NT2/D1 (cell line): ENCODE measurements at regions not wholly inside any gene's neighbourhood (a gene's known extent, or its start where the extent isn't known, plus 50 kb on each side); places are given as distances from the start of the nearest gene placed in this dataset.
"Not testable (repeated sequence)": the region's sequence is repeated elsewhere in the genome, so short reads cannot be mapped to it uniquely, and the experiment has no call there.

Source experiments
- DNase-seq: peaks from one replicate; pipeline ENCODE4 v3.0.0-alpha.2; 2011; ENCODE audit warnings: low read depth, low spot score
- H3K27me3 ChIP-seq: 2 replicates; pipeline ENCODE4 v1.6.0; 2011; ENCODE audit warnings: mild to moderate bottlenecking; ENCODE audit not compliant: insufficient read length, insufficient read depth
- H3K36me3 ChIP-seq: 2 replicates; pipeline ENCODE4 v1.6.1; 2011; ENCODE audit warnings: mild to moderate bottlenecking, low read length, mixed read lengths; ENCODE audit not compliant: insufficient read depth, insufficient read length
- H3K4me1 ChIP-seq: 2 replicates; pipeline ENCODE4 v1.5.1; 2011; ENCODE audit not compliant: insufficient read depth, insufficient read length
- H3K4me3 ChIP-seq: 2 replicates; pipeline ENCODE4 v1.5.1; 2011; ENCODE audit warnings: low read depth; ENCODE audit not compliant: insufficient read length
- H3K9ac ChIP-seq: 2 replicates; pipeline ENCODE4 v1.6.0; 2011; ENCODE audit warnings: low read depth; ENCODE audit not compliant: insufficient read length
- H3K9me3 ChIP-seq: 2 replicates; pipeline ENCODE4 v1.5.1; 2011; ENCODE audit warnings: mild to moderate bottlenecking, low read length; ENCODE audit not compliant: insufficient read depth
- SUZ12 ChIP-seq: IDR thresholded peaks from 2 replicates; pipeline ENCODE4 v1.6.1; 2011; ENCODE audit not compliant: insufficient read length, insufficient read depth; ENCODE audit errors: extremely low read depth
- YY1 ChIP-seq: IDR thresholded peaks from 2 replicates; pipeline ENCODE4 v1.6.1; 2011; ENCODE audit not compliant: insufficient read length, insufficient read depth
- ZNF274 ChIP-seq: IDR thresholded peaks from 2 replicates; pipeline ENCODE4 v1.6.1; 2011; ENCODE audit warnings: mild to moderate bottlenecking, low read depth, low read length

- no peak for DNase-seq
- Histone ChIP-seq H3K4me3 (no peak overlapping the region), H3K4me1 (no peaks in the 10 kb centered on the region), H3K9me3 (no peaks in the 10 kb centered on the region), H3K9ac (peak overlapping the region; percentile 42), H3K36me3 (no peaks in the 10 kb centered on the region), H3K27me3 (no peaks in the 10 kb centered on the region)
- TF ChIP-seq SUZ12 (no peak), ZNF274 (no peak), YY1 (no peak)
Measured at GRCh38 chr12:38507839-38508238, 191.3 kb downstream of the ALG10B start.

GRCh38 chr12:38508246-38508645 is 191.7 kb downstream of the ALG10B start:
- TF ChIP-seq SUZ12 (no peak), ZNF274 (no peak), YY1 (no peak)
- Histone ChIP-seq H3K9me3 (no peaks in the 10 kb centered on the region), H3K4me3 (no peak overlapping the region), H3K9ac (peak overlapping the region; percentile 42), H3K27me3 (no peaks in the 10 kb centered on the region), H3K36me3 (no peaks in the 10 kb centered on the region), H3K4me1 (no peaks in the 10 kb centered on the region)
- DNase-seq, result peak; percentile 39

DNA sequence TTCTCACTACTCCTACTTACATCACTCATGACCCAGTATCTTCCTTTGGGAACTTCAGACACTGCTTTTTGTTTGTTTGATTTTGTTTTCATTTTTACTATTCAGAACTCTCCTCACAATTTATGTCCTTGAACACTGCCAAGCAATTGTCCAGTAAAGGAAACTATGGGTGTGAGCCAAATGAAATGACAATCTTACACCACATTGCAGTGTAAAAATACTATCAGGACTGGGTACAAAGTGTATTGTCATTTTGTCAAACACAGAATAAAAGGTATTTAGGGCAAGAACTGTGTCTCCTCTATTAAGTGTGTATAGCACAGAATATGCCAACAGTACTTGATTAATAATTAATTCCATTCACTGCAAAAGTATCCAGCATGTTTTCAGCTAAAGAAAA is 199.3 kb downstream of the ALG10B start:
- Histone ChIP-seq H3K4me1 (no peaks in the 10 kb centered on the region), H3K9me3 (no peaks in the 10 kb centered on the region), H3K4me3 (no peak overlapping the region), H3K9ac (no peak overlapping the region), H3K36me3 (no peaks in the 10 kb centered on the region), H3K27me3 (no peaks in the 10 kb centered on the region)
- DNase-seq, result no peak
- TF ChIP-seq YY1, result no peak
- no peak for TF ChIP-seq SUZ12
- TF ChIP-seq ZNF274, result no peak

DNA sequence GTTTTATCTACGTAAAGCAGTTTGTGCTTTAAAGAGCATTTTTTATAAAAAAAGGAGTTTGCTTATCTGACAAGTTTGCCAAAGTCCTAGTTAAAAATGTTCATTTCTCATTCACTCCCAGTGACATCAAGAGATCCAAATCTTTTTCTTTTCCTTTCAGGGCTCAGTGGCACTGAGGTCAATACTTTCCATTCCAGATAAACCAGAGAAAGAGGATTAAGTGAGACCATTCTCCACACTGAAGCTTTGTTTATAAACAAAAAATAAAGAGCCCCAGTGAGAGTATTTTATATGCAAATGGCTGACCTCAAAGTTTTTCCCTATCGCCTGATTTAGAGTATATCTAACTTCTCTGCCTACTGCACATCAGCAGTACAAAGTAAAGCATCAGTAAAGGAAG is 199.8 kb downstream of the ALG10B start:
- H3K9me3 ChIP-seq, result no peaks in the 10 kb centered on the region
- no peak overlapping the region for H3K9ac ChIP-seq
- TF ChIP-seq SUZ12 (no peak), YY1 (no peak), ZNF274 (no peak)
- DNase-seq, result no peak
- no peaks in the 10 kb centered on the region for H3K36me3 ChIP-seq
- no peaks in the 10 kb centered on the region for H3K27me3 ChIP-seq
- H3K4me1 ChIP-seq, result no peaks in the 10 kb centered on the region
- H3K4me3 ChIP-seq, result no peak overlapping the region

DNA sequence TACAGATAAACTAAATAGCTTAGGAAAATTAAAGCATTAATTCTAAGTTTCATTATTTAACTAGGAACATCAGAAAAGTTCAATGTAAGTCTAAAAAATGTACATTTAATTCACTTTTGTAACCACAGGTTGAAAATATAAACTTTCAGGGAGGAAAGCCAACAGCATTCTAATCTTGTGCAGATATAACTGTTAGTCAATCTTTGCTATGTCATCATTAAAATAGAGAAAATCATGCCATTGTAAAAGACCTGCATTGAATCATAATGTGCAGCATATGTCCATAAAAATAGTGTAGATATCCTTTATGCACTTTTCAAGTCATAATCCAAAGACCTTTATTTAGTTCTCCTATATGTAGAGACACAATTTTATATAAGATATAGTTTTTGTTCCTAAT is 207.3 kb downstream of the ALG10B start:
- no peak for DNase-seq
- TF ChIP-seq YY1 (no peak), ZNF274 (no peak), SUZ12 (no peak)
- H3K9ac ChIP-seq, result no peak overlapping the region
- H3K4me1 ChIP-seq, result no peaks in the 10 kb centered on the region
- no peaks in the 10 kb centered on the region for H3K27me3 ChIP-seq
- no peaks in the 10 kb centered on the region for H3K36me3 ChIP-seq
- no peak overlapping the region for H3K4me3 ChIP-seq
- no peaks in the 10 kb centered on the region for H3K9me3 ChIP-seq

GRCh38 chr12:38527631-38528030 is 211.1 kb downstream of the ALG10B start:
- TF ChIP-seq ZNF274, result no peak
- no peak for TF ChIP-seq YY1
- TF ChIP-seq SUZ12, result no peak
- no peak for DNase-seq
- H3K4me3 ChIP-seq, result no peak overlapping the region
- no peaks in the 10 kb centered on the region for H3K27me3 ChIP-seq
- no peaks in the 10 kb centered on the region for H3K4me1 ChIP-seq
- H3K9me3 ChIP-seq, result no peaks in the 10 kb centered on the region
- no peaks in the 10 kb centered on the region for H3K36me3 ChIP-seq
- no peak overlapping the region for H3K9ac ChIP-seq

- Histone ChIP-seq H3K9me3 (no peaks in the 10 kb centered on the region), H3K4me1 (no peaks in the 10 kb centered on the region), H3K9ac (no peak overlapping the region), H3K4me3 (no peak overlapping the region), H3K27me3 (no peaks in the 10 kb centered on the region), H3K36me3 (no peaks in the 10 kb centered on the region)
- no peak for DNase-seq
- TF ChIP-seq ZNF274, result no peak
- TF ChIP-seq YY1, result no peak
- no peak for TF ChIP-seq SUZ12
Measured at GRCh38 chr12:38528527-38528926, 212.0 kb downstream of the ALG10B start.

GRCh38 chr12:38529281-38529680 is 212.7 kb downstream of the ALG10B start:
- not testable (repeated sequence) for H3K9ac ChIP-seq, DNase-seq, H3K9me3 ChIP-seq, H3K36me3 ChIP-seq, H3K4me3 ChIP-seq, H3K27me3 ChIP-seq, H3K4me1 ChIP-seq
